ENCODE measurements at regions not wholly inside any gene's neighbourhood (a gene's known extent, or its start where the extent isn't known, plus 50 kb on each side); places are given as distances from the start of the nearest gene placed in this dataset.
A peak's percentile ranks its signal among the peaks of the same experiment; 100 is the strongest.
"Not testable (repeated sequence)": the region's sequence is repeated elsewhere in the genome, so short reads cannot be mapped to it uniquely, and the experiment has no call there.

GRCh38 chr2:147141930-147142329 is 702.9 kb upstream of the ACVR2A start:
- TF ChIP-seq CTCF (conservative IDR thresholded peaks at IDR 0.05; ENCODE audit: low read length), result peak; percentile 28
- DNase-seq (ENCODE audit: low read depth), result no peak
- H3K4me3 ChIP-seq (ENCODE audit: low read length), result no peak overlapping the region

- H3K4me3 ChIP-seq (ENCODE audit: low read length); DNase-seq (ENCODE audit: low read depth): not testable (repeated sequence)
These were observed 705.1 kb upstream of the ACVR2A start for GRCh38 chr2:147139732-147140131.

GRCh38 chr2:147137711-147138110 is 707.1 kb upstream of the ACVR2A start:
- no peak for DNase-seq (ENCODE audit: low read depth)
- TF ChIP-seq CTCF (conservative IDR thresholded peaks at IDR 0.05; ENCODE audit: low read length), result no peak
- no peak overlapping the region for H3K4me3 ChIP-seq (ENCODE audit: low read length)

DNA sequence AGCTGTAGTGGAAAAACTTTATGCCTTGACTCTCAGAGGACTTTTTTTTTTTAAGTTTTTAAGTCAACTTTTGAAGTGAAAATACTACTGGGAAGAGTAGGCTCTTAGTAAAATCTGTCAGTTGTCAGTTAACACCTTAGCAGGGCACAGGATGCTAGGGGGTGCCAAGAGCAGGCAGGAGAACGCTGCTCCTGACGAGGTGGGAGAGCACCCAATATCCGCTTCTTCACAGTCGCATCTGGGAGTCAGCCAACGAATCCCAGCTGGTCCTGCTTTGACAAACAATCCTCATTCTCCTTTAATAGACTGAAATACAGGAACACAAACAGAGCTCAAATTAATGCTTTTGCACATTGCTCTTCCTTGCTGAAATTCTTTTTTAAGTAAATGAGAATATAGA is 709.5 kb upstream of the ACVR2A start:
- no peak for DNase-seq (ENCODE audit: low read depth)
- no peak for TF ChIP-seq CTCF (conservative IDR thresholded peaks at IDR 0.05; ENCODE audit: low read length)
- no peak overlapping the region for H3K4me3 ChIP-seq (ENCODE audit: low read length)

DNA sequence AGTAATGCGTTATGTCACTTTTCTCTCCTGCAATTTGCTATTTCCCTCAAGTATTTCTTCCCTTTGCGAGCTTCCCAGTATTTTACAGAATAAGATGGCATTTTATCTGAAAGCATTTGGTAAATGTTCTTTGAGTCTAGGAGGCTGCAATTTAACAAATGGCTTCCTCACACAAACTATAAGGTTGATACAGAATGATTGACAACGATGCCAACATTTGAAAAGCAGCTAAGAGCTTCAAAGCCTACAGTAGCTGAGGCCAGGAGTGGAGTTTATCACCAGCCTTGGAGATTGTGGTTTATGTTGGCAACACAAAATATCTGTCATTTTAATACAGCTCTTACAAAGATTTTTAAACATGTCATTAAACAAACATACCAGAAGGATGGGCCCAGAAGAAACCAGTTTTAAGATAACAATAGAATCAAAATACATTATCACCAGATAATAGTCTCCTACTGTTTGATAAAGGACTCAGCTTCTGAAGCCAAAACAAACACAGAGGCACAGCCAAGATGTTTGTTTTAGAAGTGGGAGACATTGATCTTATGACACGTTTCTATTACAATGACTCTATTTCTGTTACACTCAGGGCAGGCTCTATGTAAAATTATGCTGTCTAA is 711.4 kb upstream of the ACVR2A start:
- no peak for DNase-seq (ENCODE audit: low read depth)
- TF ChIP-seq CTCF (conservative IDR thresholded peaks at IDR 0.05; ENCODE audit: low read length), result no peak
- H3K4me3 ChIP-seq (ENCODE audit: low read length), result no peak overlapping the region

DNA sequence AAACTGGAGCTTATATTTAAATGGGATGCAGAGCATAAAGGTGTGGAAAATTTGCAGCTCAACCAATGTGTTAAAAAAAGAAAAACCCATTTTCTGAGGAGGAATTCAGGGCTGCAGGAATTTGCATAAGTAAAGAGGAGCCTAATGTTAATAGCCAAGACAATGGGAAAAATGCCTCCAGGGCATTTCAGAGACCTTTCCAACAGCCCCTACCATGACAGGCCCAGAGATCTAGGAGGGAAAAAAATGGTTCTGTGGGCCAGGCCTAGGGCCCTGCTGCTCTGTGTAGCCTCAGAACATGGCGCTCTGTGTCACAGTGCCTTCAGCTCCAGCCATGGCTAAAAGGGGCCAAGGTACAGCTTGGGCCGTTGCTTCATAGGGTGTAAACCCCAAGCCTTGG is 719.7 kb upstream of the ACVR2A start:
- no peak overlapping the region for H3K4me3 ChIP-seq (ENCODE audit: low read length)
- DNase-seq (ENCODE audit: low read depth), result no peak
- no peak for TF ChIP-seq CTCF (conservative IDR thresholded peaks at IDR 0.05; ENCODE audit: low read length)

- no peak for TF ChIP-seq CTCF (conservative IDR thresholded peaks at IDR 0.05; ENCODE audit: low read length)
- H3K4me3 ChIP-seq (ENCODE audit: low read length), result no peak overlapping the region
- DNase-seq (ENCODE audit: low read depth), result no peak
These were observed 721.9 kb upstream of the ACVR2A start for GRCh38 chr2:147122944-147123343.

DNA sequence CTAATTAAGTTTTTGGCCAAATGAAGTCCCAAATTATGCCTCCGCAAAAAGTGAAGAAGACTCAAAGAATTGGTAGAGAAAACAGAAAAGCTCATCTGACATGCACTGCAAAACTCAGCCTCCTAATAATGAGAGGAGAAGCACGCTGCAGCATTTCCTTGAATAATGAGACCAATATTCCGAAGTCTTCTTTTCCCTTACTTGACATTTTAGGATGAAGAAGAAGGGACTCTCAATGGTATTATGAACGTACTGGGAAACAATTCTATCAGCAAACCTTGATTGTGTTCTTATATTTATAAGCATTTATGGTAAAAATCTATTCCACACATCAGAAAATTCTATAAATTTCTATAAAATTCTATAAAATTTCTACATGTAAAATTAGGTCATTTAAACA is 733.9 kb upstream of the ACVR2A start:
- TF ChIP-seq CTCF (conservative IDR thresholded peaks at IDR 0.05; ENCODE audit: low read length), result no peak
- H3K4me3 ChIP-seq (ENCODE audit: low read length), result no peak overlapping the region
- no peak for DNase-seq (ENCODE audit: low read depth)
